Memory B cell (primary cell): ENCODE measurements at regions not wholly inside any gene's neighbourhood (a gene's known extent, or its start where the extent isn't known, plus 50 kb on each side); places are given as distances from the start of the nearest gene placed in this dataset.
"Not testable (repeated sequence)": the region's sequence is repeated elsewhere in the genome, so short reads cannot be mapped to it uniquely, and the experiment has no call there.

Experiments
- ATAC-seq: fragments of 150-1000 bp; cut with Tn5 transposase; 2 replicates; pipeline ENCODE4 v1.10.0; 2021; ENCODE audit warnings: low read depth, mild to moderate bottlenecking, moderate library complexity
- DNase-seq, 2 donors: peaks; one replicate each; pipeline ENCODE4 v3.0.0; 2022; ENCODE audit warnings: low spot score in 2 of 2
- H3K27ac Mint-ChIP-seq: one replicate; pipeline ENCODE4 v1.8.0; 2022; ENCODE audit warnings: mild to moderate bottlenecking, moderate library complexity, mixed read lengths
- H3K27me3 Mint-ChIP-seq: one replicate; pipeline ENCODE4 v1.8.0; 2022; ENCODE audit warnings: mixed read lengths
- H3K36me3 Mint-ChIP-seq: one replicate; pipeline ENCODE4 v1.8.0; 2022; ENCODE audit warnings: mild to moderate bottlenecking, mixed read lengths
- H3K4me1 Mint-ChIP-seq: one replicate; pipeline ENCODE4 v1.8.0; 2022; ENCODE audit warnings: mixed read lengths
- H3K4me3 Mint-ChIP-seq: one replicate; pipeline ENCODE4 v1.8.0; 2022; ENCODE audit warnings: mild to moderate bottlenecking, moderate library complexity, mixed read lengths
- H3K9me3 Mint-ChIP-seq: one replicate; pipeline ENCODE4 v1.8.0; 2022; ENCODE audit warnings: mixed read lengths

- H3K4me3 Mint-ChIP-seq = no peak overlapping the region
- H3K36me3 Mint-ChIP-seq = no peaks in the 10 kb centered on the region
- H3K27ac Mint-ChIP-seq = no peak overlapping the region
- peaks cover 6% of the 10 kb centered on the region for H3K27me3 Mint-ChIP-seq
- no peaks in the 10 kb centered on the region for H3K9me3 Mint-ChIP-seq
- H3K4me1 Mint-ChIP-seq = no peaks in the 10 kb centered on the region
- ATAC-seq (no peak), DNase-seq (no peak)
Measured at GRCh38 chr6:33886673-33887144, 82.9 kb upstream of the MLN start.

GRCh38 chr6:33885132-33886057 lies 81.6 kb upstream of the MLN start:
- Mint-ChIP-seq H3K27me3 (peaks cover 2% of the 10 kb centered on the region), H3K4me3 (no peak overlapping the region)

GRCh38 chr6:33883621-33884020 lies 79.8 kb upstream of the MLN start:
- not testable (repeated sequence) for H3K36me3 Mint-ChIP-seq, DNase-seq, H3K4me3 Mint-ChIP-seq, H3K4me1 Mint-ChIP-seq, H3K27me3 Mint-ChIP-seq, H3K9me3 Mint-ChIP-seq, ATAC-seq, H3K27ac Mint-ChIP-seq

More at GRCh38 chr6:33885132-33886057, 81.6 kb upstream of the MLN start:
- Mint-ChIP-seq H3K4me1 (no peaks in the 10 kb centered on the region), H3K27ac (no peak overlapping the region), H3K9me3 (no peaks in the 10 kb centered on the region), H3K36me3 (no peaks in the 10 kb centered on the region)
- DNase-seq = no peak
- no peak for ATAC-seq

- no peak for DNase-seq
- Mint-ChIP-seq H3K9me3 (no peaks in the 10 kb centered on the region), H3K4me3 (no peak overlapping the region), H3K27ac (no peak overlapping the region), H3K36me3 (no peaks in the 10 kb centered on the region), H3K27me3 (peaks cover 12% of the 10 kb centered on the region), H3K4me1 (no peaks in the 10 kb centered on the region)
- no peak for ATAC-seq
Measured at GRCh38 chr6:33882154-33882553, 78.4 kb upstream of the MLN start.

GRCh38 chr6:33880766-33881165 lies 77.0 kb upstream of the MLN start:
- no peak for DNase-seq
- Mint-ChIP-seq H3K27me3 (peaks cover 13% of the 10 kb centered on the region), H3K27ac (no peak overlapping the region), H3K4me3 (no peak overlapping the region), H3K4me1 (no peaks in the 10 kb centered on the region), H3K36me3 (no peaks in the 10 kb centered on the region), H3K9me3 (no peaks in the 10 kb centered on the region)
- no peak for ATAC-seq

GRCh38 chr6:33880104-33880678 lies 76.4 kb upstream of the MLN start:
- Mint-ChIP-seq H3K27me3 (peaks cover 13% of the 10 kb centered on the region), H3K36me3 (no peaks in the 10 kb centered on the region), H3K4me1 (no peaks in the 10 kb centered on the region), H3K27ac (no peak overlapping the region), H3K4me3 (no peak overlapping the region), H3K9me3 (no peaks in the 10 kb centered on the region)
- DNase-seq (no peak), ATAC-seq (no peak)

GRCh38 chr6:33878562-33878961 lies 74.8 kb upstream of the MLN start:
- H3K4me3 Mint-ChIP-seq = no peak overlapping the region
- peaks cover 19% of the 10 kb centered on the region for H3K27me3 Mint-ChIP-seq
- no peak for DNase-seq
- ATAC-seq = no peak
- no peaks in the 10 kb centered on the region for H3K4me1 Mint-ChIP-seq
- no peaks in the 10 kb centered on the region for H3K9me3 Mint-ChIP-seq
- no peaks in the 10 kb centered on the region for H3K36me3 Mint-ChIP-seq
- no peak overlapping the region for H3K27ac Mint-ChIP-seq

GRCh38 chr6:33877982-33878535 lies 74.3 kb upstream of the MLN start:
- H3K36me3 Mint-ChIP-seq = no peaks in the 10 kb centered on the region
- H3K4me3 Mint-ChIP-seq = no peak overlapping the region
- H3K9me3 Mint-ChIP-seq = no peaks in the 10 kb centered on the region
- no peak for DNase-seq
- H3K27ac Mint-ChIP-seq = no peak overlapping the region
- no peaks in the 10 kb centered on the region for H3K4me1 Mint-ChIP-seq
- ATAC-seq = no peak
- peaks cover 17% of the 10 kb centered on the region for H3K27me3 Mint-ChIP-seq

GRCh38 chr6:33875696-33876095 lies 71.9 kb upstream of the MLN start:
- no peak for DNase-seq
- no peak for ATAC-seq
- Mint-ChIP-seq H3K27ac (no peak overlapping the region), H3K9me3 (no peaks in the 10 kb centered on the region), H3K27me3 (peaks cover 27% of the 10 kb centered on the region), H3K4me3 (no peak overlapping the region), H3K36me3 (no peaks in the 10 kb centered on the region), H3K4me1 (no peaks in the 10 kb centered on the region)

GRCh38 chr6:33875141-33875581 lies 71.4 kb upstream of the MLN start:
- H3K4me3 Mint-ChIP-seq = no peak overlapping the region
- H3K27ac Mint-ChIP-seq = no peak overlapping the region
- no peak for ATAC-seq
- DNase-seq = no peak
- H3K4me1 Mint-ChIP-seq = no peaks in the 10 kb centered on the region
- H3K27me3 Mint-ChIP-seq = peaks cover 27% of the 10 kb centered on the region
- no peaks in the 10 kb centered on the region for H3K9me3 Mint-ChIP-seq
- no peaks in the 10 kb centered on the region for H3K36me3 Mint-ChIP-seq

GRCh38 chr6:33874136-33874760 lies 70.4 kb upstream of the MLN start:
- Mint-ChIP-seq H3K4me1 (no peaks in the 10 kb centered on the region), H3K27ac (no peak overlapping the region), H3K27me3 (peaks cover 25% of the 10 kb centered on the region)

GRCh38 chr6:33872761-33873160 lies 69.0 kb upstream of the MLN start:
- H3K9me3 Mint-ChIP-seq = no peaks in the 10 kb centered on the region
- DNase-seq = no peak

More at GRCh38 chr6:33874136-33874760, 70.4 kb upstream of the MLN start:
- no peak for DNase-seq
- no peak overlapping the region for H3K4me3 Mint-ChIP-seq
- H3K9me3 Mint-ChIP-seq = no peaks in the 10 kb centered on the region
- no peaks in the 10 kb centered on the region for H3K36me3 Mint-ChIP-seq
- no peak for ATAC-seq

GRCh38 chr6:33869826-33870423 lies 66.1 kb upstream of the MLN start:
- H3K27ac Mint-ChIP-seq = no peak overlapping the region
- no peak overlapping the region for H3K4me3 Mint-ChIP-seq
- ATAC-seq = no peak
- H3K9me3 Mint-ChIP-seq = peaks cover 3% of the 10 kb centered on the region
- DNase-seq = no peak
- peaks cover 28% of the 10 kb centered on the region for H3K27me3 Mint-ChIP-seq
- H3K36me3 Mint-ChIP-seq = no peaks in the 10 kb centered on the region
- H3K4me1 Mint-ChIP-seq = no peaks in the 10 kb centered on the region

More at GRCh38 chr6:33872761-33873160, 69.0 kb upstream of the MLN start:
- Mint-ChIP-seq H3K36me3 (no peaks in the 10 kb centered on the region), H3K4me3 (no peak overlapping the region), H3K4me1 (no peaks in the 10 kb centered on the region), H3K27me3 (peaks cover 24% of the 10 kb centered on the region), H3K27ac (no peak overlapping the region)
- ATAC-seq = no peak
